GM12878 (cell line): ENCODE measurements at regions not wholly inside any gene's neighbourhood (a gene's known extent, or its start where the extent isn't known, plus 50 kb on each side); places are given as distances from the start of the nearest gene placed in this dataset.

ENCODE experiments used
- ATAC-seq: fragments of 200-7000 bp; cut with Tn5 transposase; 3 replicates; pipeline ENCODE4 v1.9.1; 2020; ENCODE audit warnings: mild to moderate bottlenecking, moderate library complexity
- BruUV-seq: library from RNA; stranded (reverse); fragments of 400-500 nt; replicated peaks from 2 replicates; lab custom pipeline; 2021; lab: Mats Ljungman, UMichigan
- CTCF ChIA-PET: fragments of 300-600 bp; sonication (Branson Sonifier 250); formaldehyde crosslinking; extraction: SDS; loops from one replicate; lab custom pipeline; 2021; ENCODE audit warnings: inconsistent platforms; lab: Yijun Ruan, JAX
- POLR2A ChIA-PET: fragments of 350-600 bp; formaldehyde crosslinking; extraction: SDS; loops from one replicate; lab custom pipeline; 2021; ENCODE audit warnings: inconsistent platforms; lab: Charles Lee
- RAD21 ChIA-PET: fragments of 300-600 bp; sonication (Branson Sonifier 250); formaldehyde crosslinking; loops from one replicate; lab custom pipeline; 2023; ENCODE audit warnings: antibody characterized with exemption; ENCODE audit not compliant: unreplicated experiment; lab: Charles Lee
- SMC1A ChIA-PET: fragments of 300-600 bp; sonication (Branson Sonifier 250); formaldehyde crosslinking; loops from one replicate; lab custom pipeline; 2023; ENCODE audit not compliant: unreplicated experiment, uncharacterized antibody; lab: Charles Lee
- DNase-seq: peaks from one replicate; pipeline ENCODE4 v3.0.0-alpha.2; 2011; ENCODE audit warnings: low read depth, low spot score
- FAIRE-seq: peaks from 3 replicates; lab custom pipeline; 2011; peaks lifted over from hg19 to GRCh38; lab: Jason Lieb, UNC
- H2AFZ ChIP-seq: 2 replicates; pipeline ENCODE4 v1.6.0; 2011; ENCODE audit warnings: low read depth, low read length, control low read depth; ENCODE audit not compliant: control insufficient read depth
- H3K27ac ChIP-seq: 2 replicates; pipeline ENCODE4 v1.5.1; 2011; ENCODE audit warnings: control low read depth; ENCODE audit not compliant: control insufficient read depth, insufficient read depth
- H3K27me3 ChIP-seq, 2 experiments: replicated peaks in 1 of 2; 2 replicates each; pipeline versions ENCODE4 v1.6.0 to v1.6.1; 2011; ENCODE audit warnings: low read length in 1 of 2; ENCODE audit not compliant: control insufficient read depth in 2 of 2, insufficient read depth in 2 of 2
- H3K36me3 ChIP-seq, 2 experiments: 2 replicates each; pipeline ENCODE4 v1.5.1; 2011; ENCODE audit warnings: low read length in 1 of 2; ENCODE audit not compliant: control insufficient read depth in 2 of 2, insufficient read depth in 2 of 2
- H3K4me1 ChIP-seq: 2 replicates; pipeline ENCODE4 v1.6.1; 2011; ENCODE audit warnings: mild to moderate bottlenecking, low read length, moderate library complexity, mixed read lengths; ENCODE audit not compliant: control insufficient read depth, insufficient read depth
- H3K4me2 ChIP-seq: 2 replicates; pipeline ENCODE4 v1.6.0; 2011; ENCODE audit warnings: control low read depth; ENCODE audit not compliant: control insufficient read depth, insufficient read depth
- H3K4me3 ChIP-seq: fragments of 200-600 bp; sonication (generic); 2 replicates; pipeline ENCODE4 v1.5.1; 2016
- H3K79me2 ChIP-seq: 2 replicates; pipeline ENCODE4 v1.6.0; 2011; ENCODE audit warnings: low read length; ENCODE audit not compliant: control insufficient read depth, insufficient read depth
- H3K9ac ChIP-seq: 2 replicates; pipeline ENCODE4 v1.8.0; 2011; ENCODE audit warnings: low read length, control low read depth, mixed read lengths; ENCODE audit not compliant: control insufficient read depth, insufficient read depth
- H3K9me3 ChIP-seq: replicated peaks from 3 replicates; pipeline ENCODE4 v1.5.1; 2011; ENCODE audit warnings: mild to moderate bottlenecking, low read length; ENCODE audit not compliant: control insufficient read depth, insufficient read depth
- H4K20me1 ChIP-seq: 2 replicates; pipeline ENCODE4 v1.6.0; 2011; ENCODE audit not compliant: control insufficient read depth, insufficient read depth
- CBX3 ChIP-seq: fragments of 200-600 bp; sonication (generic); IDR thresholded peaks from 2 replicates; pipeline ENCODE4 v1.6.1; 2016; ENCODE audit warnings: low read depth, borderline replicate concordance
- CTCF ChIP-seq, 3 experiments: IDR thresholded peaks in 2 of 3; conservative IDR thresholded peaks in 1 of 3; 2 replicates each; pipeline ENCODE4 v1.5.1; 2011; ENCODE audit warnings: low read depth in 3 of 3, low read length in 3 of 3, mild to moderate bottlenecking in 3 of 3, control low read depth in 2 of 3, moderate library complexity in 2 of 3, inconsistent platforms in 1 of 3, mixed read lengths in 1 of 3; ENCODE audit not compliant: control insufficient read depth in 2 of 3, insufficient read depth in 1 of 3; ENCODE audit errors: extremely low read depth in 1 of 3
- EGR1 ChIP-seq, 2 experiments: IDR thresholded peaks; 1 replicate in 1 of 2; 2 replicates in 1 of 2; pipeline ENCODE4 v1.6.1; 2011 to 2012; ENCODE audit warnings: low read depth in 2 of 2, low read length in 2 of 2, borderline replicate concordance in 1 of 2, mild to moderate bottlenecking in 1 of 2, moderate library complexity in 1 of 2
- SMAD1 ChIP-seq: fragments of 450-650 bp; IDR thresholded peaks from 2 replicates; pipeline ENCODE4 v1.6.1; 2018; ENCODE audit warnings: mild to moderate bottlenecking, low read depth; ENCODE audit not compliant: partially characterized antibody
- ZNF274 ChIP-seq: IDR thresholded peaks from one replicate; pipeline ENCODE4 v1.8.0; 2011; ENCODE audit not compliant: insufficient read length, insufficient read depth
- WGBS: methylation state at CpG from one replicate; pipeline ENCODE4 v1.1.6; 2016; ENCODE audit warnings: low lambda C conversion rate; ENCODE audit not compliant: insufficient replicate concordance, insufficient coverage; ENCODE audit errors: missing lambda C conversion rate; 5-methylcytosine and 5-hydroxymethylcytosine counted together
- in situ Hi-C: fragments of 300-500 bp; cut with MboI; formaldehyde crosslinking; loops from 9 replicates; pipeline ENCODE4 v1.14.3; 2018; ENCODE audit warnings: mixed read lengths
- intact Hi-C: fragments of 100-400 bp; cut with micrococcal nuclease; formaldehyde crosslinking; loops from one replicate; pipeline ENCODE4 v1.14.2; 2022; ENCODE audit not compliant: unreplicated experiment

- no peaks in the 10 kb centered on the region for H4K20me1 ChIP-seq
- no peaks in the 10 kb centered on the region for H3K79me2 ChIP-seq
- H2AFZ ChIP-seq, result no peak overlapping the region
- in situ Hi-C loops, result loop anchor here (5.0 to 10.0 kb wide), 3 partner anchors 447 to 657 kb away; no protein-coding TSS in a partner anchor
- SMC1A ChIA-PET, result interaction anchor here (2.5 kb wide), 1 partner anchor 447 kb away, joined by 5 read pairs; no protein-coding TSS in a partner anchor
- ATAC-seq (no peak), FAIRE-seq (no peak), DNase-seq (no peak)
- no peak overlapping the region for H3K9ac ChIP-seq
- no peak overlapping the region for H3K27ac ChIP-seq
- no peak overlapping the region for H3K4me3 ChIP-seq
- no peak for TF ChIP-seq SMAD1
- TF ChIP-seq EGR1 (IDR thresholded peaks at IDR 0.05; ENCODE audit: borderline replicate concordance in 1 of 2, low read depth in 2 of 2, low read length in 2 of 2), result no peak
- no peak for TF ChIP-seq ZNF274
- no peak for TF ChIP-seq CTCF (IDR thresholded peaks at IDR 0.05 in 2 of 3, conservative IDR thresholded peaks at IDR 0.05 in 1 of 3; ENCODE audit: control insufficient read depth in 2 of 3, extremely low read depth in 1 of 3, insufficient read depth in 1 of 3, low read depth in 3 of 3, low read length in 3 of 3)
- TF ChIP-seq CBX3, result no peak
- H3K36me3 ChIP-seq, result no peaks in the 10 kb centered on the region
- WGBS, result 0% methylated on average over 1 of the region's 1 CpG
- H3K4me2 ChIP-seq, result no peak overlapping the region
- intact Hi-C loops, result no loop called here
- H3K4me1 ChIP-seq, result no peaks in the 10 kb centered on the region
- no peaks in the 10 kb centered on the region for H3K27me3 ChIP-seq
- POLR2A ChIA-PET, result no interaction called here
- RAD21 ChIA-PET, result interaction anchor here (0.6 to 6.7 kb wide), 2 partner anchors 348 to 565 kb away, joined by 3 to 66 read pairs; no protein-coding TSS in a partner anchor
- CTCF ChIA-PET, result interaction anchor here (1.2 to 6.0 kb wide), 2 partner anchors 446 to 564 kb away, joined by 3 to 110 read pairs; no protein-coding TSS in a partner anchor
- BruUV-seq, result no TSS peak
- no peaks in the 10 kb centered on the region for H3K9me3 ChIP-seq
Observed at GRCh38 chr3:157868196-157868595, 238.0 kb downstream of the SHOX2 start.
